Stomach (tissue), 4 donors: ENCODE measurements at regions not wholly inside any gene's neighbourhood (a gene's known extent, or its start where the extent isn't known, plus 50 kb on each side); places are given as distances from the start of the nearest gene placed in this dataset.

ENCODE experiments used
- CTCF ChIP-seq, 7 experiments: fragments of 450-650 bp in 4 of 7; fragments of 200-600 bp in 3 of 7; sonication (generic) in 3 of 7; IDR thresholded peaks; one replicate each; pipeline ENCODE4 v1.5.1; 2016 to 2019; ENCODE audit warnings: antibody characterized with exemption in 7 of 7, control low read depth in 2 of 7, mild to moderate bottlenecking in 1 of 7
- EP300 ChIP-seq: sonication (generic); formaldehyde crosslinking; IDR thresholded peaks from one replicate; pipeline ENCODE4 v1.6.1; 2017; ENCODE audit warnings: antibody characterized with exemption
- POLR2A ChIP-seq, 4 donors: fragments of 450-650 bp; IDR thresholded peaks; one replicate each; pipeline ENCODE4 v1.6.1; 2016; ENCODE audit warnings: antibody characterized with exemption in 4 of 4, control low read depth in 2 of 4, mild to moderate bottlenecking in 1 of 4, moderate library complexity in 1 of 4
- POLR2AphosphoS5 ChIP-seq, 3 donors: sonication (generic); formaldehyde crosslinking; IDR thresholded peaks; one replicate each; pipeline ENCODE4 v1.6.1; 2016; ENCODE audit warnings: antibody characterized with exemption in 3 of 3

- TF ChIP-seq CTCF (IDR thresholded peaks at IDR 0.05): no peak
- no peak for TF ChIP-seq POLR2A (IDR thresholded peaks at IDR 0.05)
- TF ChIP-seq POLR2AphosphoS5 (IDR thresholded peaks at IDR 0.05): no peak
- no peak for TF ChIP-seq EP300
These were observed 325.8 kb upstream of the RIOK2 start for GRCh38 chr5:97508864-97509263.
